Head of caudate nucleus (tissue), 42 donors: ENCODE measurements at regions not wholly inside any gene's neighbourhood (a gene's known extent, or its start where the extent isn't known, plus 50 kb on each side); places are given as distances from the start of the nearest gene placed in this dataset.

Experiments used
- DNase-seq, 42 donors: peaks; one replicate each; pipeline versions ENCODE4 v3.0.0 to v3.0.0-alpha.2; 2020 to 2021; ENCODE audit warnings: mixed read lengths in 7 of 42
- intact Hi-C: fragments of 100-400 bp; cut with DNase I; formaldehyde crosslinking; loops from one replicate; pipeline ENCODE4 v1.15.0; 2022

DNA sequence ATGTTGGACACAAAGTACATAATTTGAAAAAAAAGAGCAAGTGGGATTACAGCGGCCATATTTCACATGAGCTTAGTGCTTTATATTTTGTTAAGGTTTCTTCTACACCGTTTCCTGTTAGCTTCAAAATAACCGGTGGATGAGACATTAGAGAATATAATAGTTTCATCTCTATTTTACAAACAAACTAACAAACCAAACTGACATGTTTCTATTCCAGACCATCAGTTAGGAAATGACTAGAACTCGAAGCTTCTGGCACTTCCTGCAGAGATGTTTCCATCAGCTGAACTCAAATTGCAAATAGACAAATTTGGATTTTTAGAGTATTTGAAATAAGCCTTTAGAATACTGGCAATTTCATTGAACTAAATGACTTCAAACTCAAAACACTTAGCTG, 86.5 kb downstream of the MTRR start:
- intact Hi-C loops: no loop called here
- no peak for DNase-seq

DNA sequence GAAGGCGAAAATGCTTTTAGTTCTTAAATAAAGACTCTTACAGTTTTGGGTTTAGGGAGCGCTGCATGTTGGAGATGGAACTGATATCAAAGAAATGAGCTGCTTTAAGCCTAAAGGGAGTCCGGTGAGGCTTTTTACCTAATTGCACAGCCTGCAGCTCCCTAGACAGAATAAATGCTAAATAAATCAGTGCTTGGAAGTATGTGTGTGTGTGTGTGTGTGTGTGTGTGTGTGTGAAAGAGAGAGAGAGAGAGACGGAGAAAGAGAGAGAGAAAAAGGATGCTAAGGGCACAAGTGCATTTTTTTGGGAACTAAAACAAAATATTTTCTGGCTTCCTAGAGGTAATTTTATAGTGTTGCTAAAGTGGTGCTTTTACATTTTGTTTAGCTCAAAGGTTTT, 88.4 kb downstream of the MTRR start:
- intact Hi-C loops: no loop called here
- no peak for DNase-seq

DNA sequence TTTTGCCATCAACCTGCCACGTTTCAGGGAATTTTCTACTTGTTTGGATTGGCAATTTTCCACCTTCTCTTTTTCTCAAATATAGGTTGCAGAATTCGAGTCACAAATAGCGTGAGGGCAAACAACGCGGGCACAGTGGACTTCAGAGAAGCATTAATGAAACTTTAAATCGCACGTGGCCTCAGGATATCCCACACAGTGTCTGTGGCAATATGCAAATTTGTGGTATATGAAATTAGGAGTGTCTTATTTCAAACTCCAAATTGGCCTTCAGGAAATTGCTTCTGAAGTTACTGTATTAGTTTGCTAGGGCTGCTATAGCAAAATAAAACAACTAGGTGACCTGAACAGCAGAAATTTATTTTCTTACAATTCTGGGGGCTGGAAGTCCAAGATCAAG, 91.2 kb downstream of the MTRR start:
- intact Hi-C loops: no loop called here
- DNase-seq: no peak

DNA sequence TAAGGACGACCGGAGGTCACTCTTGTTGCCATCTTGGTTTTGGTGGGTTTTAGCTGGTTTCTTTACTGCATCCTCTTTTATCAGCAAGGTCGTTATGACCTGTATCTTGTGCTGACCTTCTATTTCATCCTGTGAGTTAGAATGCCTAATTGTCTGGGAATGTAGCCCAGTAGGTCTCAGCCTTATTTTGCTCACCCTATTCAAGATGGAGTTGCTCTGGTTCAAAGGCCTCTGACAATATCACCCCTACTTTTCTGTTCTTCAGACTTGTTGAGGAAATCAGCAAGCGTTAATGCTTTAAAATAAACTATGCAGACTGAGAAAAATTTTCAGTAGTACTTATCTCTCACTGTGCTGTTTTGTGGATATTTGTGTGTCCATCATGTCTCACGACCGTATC, 92.6 kb downstream of the MTRR start:
- intact Hi-C loops: no loop called here
- DNase-seq: no peak

DNA sequence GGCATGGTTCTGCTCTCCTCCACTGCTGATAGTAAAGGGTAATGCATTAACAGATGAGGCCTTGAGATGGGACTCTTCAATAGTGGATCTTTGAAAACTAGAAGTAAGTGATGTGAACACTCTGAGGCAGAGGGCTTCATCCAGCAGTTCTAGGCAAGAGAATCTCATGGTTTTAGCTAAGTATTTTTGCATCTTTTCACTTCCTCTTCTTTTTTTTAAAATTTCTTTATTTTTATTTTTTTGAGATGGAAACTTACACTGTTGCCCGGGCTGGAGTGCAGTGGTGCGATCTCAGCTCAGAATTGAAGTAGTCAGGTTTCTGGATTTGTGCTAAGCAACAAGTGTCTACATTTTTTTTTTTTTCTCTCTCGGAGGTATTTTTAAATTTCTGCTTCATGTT, 101.9 kb downstream of the MTRR start:
- intact Hi-C loops: no loop called here
- no peak for DNase-seq

DNA sequence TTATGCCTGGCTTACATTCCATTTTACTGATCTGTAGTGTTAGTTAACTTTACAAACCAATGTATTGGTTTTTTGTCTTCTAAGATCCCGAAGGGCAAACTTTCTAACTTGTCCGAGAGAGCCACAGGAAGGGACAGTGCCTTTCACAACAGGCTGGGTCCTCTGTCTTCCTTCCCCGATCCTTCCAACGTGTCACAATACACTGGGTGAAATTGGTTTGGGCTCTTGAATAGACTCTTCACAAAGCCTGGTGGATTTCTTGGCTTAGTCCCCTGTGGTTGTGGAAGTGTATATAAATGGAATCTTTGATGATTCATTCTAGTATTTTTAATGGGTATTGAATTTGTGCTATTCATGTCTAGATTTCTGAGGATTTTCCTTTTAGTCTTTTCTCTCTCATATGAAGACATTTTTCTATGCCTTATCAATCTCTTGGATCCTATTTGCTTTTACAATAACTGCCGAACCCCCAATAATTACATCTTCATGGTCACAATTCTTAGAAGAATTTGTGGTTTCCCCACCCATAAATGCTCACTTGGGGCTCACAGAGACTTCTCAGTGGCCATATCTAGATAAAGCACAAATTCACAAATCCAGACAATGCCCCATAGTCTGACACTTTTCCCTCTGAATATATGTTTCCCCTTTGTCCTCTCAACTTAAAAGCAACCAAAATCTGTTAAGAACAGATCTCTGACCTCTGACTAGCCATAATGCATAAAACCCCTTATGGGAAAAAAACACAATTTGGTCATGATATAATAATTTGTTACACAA, 107.7 kb downstream of the MTRR start:
- intact Hi-C loops: no loop called here
- DNase-seq: no peak

DNA sequence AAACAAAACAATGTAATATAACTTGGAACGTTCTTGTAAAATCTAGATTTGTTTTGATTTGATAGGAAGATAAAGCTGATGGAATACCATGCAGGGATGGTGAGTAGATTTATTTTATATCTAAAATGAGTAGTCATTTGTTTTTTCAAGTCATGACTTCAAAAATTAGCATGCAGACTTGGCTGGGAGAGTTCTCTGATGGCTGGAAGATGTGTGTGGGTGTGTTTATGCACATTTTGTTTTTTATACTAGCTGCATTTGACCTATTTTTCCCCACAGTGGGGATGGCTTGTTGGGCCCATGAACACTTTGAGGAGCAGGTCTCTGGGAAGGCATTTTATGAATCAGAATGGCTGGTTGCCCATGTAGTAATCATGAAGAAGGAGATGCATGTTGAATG, 109.2 kb downstream of the MTRR start:
- intact Hi-C loops: no loop called here
- DNase-seq: no peak

DNA sequence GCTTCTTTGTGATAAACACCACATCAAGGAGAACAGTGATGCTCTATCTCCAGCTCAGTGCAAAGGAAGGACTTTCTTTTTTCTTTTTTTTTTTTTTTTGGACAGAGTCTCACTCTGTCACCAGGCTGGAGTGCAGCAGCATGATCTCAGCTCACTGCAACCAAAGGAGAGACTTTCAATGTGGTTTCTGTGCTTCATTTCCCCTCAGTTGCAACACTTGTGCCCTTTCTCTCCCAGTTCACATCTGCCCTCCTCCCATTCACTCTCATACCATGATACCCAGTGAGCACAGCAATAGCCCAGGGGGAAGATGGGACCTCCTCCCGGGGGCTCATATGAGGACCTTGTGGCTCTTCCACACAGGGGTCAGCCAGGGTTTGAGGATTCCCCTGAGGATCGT, 110.0 kb downstream of the MTRR start:
- DNase-seq: no peak
- intact Hi-C loops: no loop called here

DNA sequence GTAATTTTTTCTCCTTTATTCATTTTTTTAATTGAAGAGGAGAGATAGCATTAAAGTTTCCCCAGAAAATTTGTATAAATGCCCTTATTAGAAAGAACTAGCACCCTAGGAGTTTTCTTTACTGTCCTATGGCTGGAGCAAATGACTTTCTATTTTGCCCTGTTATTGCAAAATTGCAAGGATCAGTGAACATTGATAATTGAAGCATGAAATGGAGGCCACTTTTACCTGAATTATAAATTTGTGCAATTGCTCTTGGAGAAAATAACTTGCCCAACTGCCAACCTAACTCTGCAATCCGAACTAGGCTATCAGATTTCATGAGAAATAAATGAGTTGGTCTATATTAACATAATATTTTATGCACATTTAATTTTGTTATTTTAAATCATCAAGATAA, 111.9 kb downstream of the MTRR start:
- intact Hi-C loops: no loop called here
- no peak for DNase-seq

DNA sequence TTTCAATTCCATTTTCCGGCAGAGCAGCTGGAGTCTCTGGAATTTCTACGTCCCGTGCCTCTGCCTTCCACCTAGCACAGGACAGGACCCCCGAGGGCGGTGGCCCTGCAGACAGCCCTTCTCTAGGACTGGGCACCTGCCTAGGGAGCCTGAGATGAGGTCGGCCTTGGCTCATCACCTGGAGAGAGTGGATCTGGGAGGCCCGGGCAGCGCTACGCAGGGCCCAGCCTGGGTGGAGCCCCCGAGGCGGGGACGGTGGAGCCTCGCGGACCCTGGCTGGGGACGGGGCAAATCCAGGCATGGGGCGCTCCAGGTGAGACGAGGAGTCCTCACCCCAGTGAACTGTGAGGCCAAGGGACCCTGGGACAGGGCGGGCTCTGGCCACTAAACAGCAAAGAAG, 114.5 kb downstream of the MTRR start:
- intact Hi-C loops: no loop called here
- no peak for DNase-seq

DNA sequence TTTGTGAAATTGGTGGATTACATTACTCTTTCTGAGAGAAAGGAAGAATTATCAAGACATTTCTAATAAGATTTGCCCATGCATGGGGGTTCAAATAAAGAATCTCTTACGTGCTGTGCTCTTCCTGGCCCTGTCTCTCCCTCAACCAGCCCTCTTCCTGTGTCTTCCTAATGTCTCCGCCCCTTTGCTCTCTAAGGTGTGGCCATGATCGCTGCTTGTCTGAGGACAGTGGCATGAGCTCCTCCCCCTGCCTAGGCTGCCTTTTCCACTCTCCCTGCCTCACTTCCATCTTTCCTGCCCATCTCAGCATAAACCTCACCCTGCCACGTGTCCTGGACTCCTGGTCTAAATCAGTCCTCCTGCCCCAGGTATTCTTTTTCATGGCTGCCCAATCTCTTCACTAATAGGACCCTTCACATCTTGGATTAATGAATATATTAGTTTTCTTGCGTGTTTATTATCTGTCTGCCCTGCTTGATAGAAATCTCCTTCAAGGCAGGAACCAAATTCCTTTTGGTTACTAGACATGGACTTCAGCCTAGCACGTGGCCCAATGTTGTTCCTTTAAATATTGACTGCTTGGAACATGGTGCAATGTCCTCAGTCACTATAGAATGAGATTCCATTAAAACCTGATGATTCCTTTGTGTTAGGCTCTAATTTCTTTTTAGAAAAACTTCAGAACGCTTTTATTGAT, 122.3 kb downstream of the MTRR start:
- intact Hi-C loops: no loop called here

DNA sequence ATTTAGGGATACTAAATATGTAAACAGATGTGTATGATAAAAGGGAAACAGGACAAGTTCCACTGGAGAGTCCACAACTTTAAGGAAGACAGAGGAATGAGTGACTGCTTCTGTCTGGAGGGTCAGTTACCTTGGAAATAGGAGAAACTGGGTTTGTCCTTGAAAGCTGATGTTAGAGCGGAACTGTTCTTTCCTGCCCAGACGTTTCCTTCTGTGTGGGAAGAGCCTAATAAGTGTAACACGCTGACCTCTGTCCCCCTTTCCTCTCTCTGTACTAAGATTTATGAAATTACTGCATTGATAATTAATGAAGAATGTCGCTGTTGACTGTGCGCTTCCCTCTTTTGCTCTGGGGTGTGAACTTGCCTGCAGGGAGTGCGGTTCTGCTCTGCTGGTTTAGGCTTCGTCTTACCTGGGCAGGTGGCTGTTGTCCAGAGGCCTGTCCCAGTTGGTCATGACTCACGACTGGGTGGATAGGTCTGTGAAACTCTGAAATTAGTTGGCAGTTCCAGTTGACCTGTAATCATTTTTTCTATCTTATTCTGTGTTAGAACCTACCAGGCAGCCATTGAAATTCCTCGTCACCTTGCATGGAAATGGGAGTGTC, 126.8 kb downstream of the MTRR start:
- intact Hi-C loops: no loop called here
- no peak for DNase-seq

More for the DNA sequence above, 122.3 kb downstream of the MTRR start:
- no peak for DNase-seq

DNA sequence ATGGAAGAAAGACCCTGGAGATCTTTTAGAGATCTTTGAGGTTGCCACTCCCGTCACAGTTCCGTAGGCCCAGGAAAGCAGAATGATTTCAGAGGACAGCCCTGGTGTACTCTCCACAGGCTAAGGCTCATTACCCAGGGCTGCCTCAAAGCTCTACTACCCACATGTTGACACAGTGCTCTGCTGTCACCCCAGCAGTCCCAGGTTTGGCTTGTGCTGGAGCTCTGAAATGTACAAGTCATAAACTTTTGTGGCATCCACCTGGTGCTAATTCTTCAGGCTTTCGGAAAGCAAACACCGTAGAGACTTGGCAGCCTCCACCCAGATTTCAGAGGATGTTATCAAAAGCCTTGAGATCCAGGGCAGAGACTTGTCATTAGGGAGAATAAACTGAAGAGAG, 136.5 kb downstream of the MTRR start:
- DNase-seq: no peak
- intact Hi-C loops: no loop called here

DNA sequence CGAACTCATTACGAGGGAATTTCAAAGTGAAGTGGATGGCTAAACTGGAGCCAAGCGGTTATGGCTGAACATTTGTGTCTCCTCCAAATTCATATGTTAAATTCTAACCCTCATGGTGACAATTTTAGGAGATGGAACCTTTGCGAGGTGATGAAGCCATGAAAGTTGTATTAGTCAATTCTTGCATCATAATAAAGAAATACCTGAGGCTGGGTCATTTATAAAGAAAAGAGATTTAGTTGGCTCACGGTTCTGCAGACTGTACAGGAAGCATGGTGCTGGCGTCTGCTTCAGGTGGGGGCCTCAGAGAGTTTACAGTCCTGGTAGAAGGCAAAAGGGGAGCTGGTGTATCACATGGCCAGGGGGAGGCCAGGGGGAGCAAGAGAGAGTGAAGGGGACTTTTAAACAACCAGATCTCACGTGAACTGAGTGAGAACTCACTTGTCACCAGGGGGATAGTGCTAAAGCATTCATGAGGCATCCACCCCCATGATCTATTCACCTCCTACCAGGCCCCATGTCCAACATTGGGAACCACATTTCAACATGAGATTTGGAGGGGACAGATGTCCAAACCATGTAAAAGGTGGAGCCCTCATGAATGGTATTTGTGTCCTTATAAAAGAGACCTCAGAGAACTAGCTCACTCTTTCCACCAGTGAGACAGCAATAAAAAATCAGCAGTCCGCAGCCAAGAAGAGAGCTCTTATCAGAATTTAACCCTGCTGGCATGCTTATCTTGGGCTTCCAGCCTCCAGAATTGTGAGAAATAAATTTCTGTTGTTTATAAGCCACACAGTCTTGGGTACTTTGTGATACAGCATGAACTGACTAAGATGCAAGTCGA, 143.4 kb downstream of the MTRR start:
- intact Hi-C loops: no loop called here
- no peak for DNase-seq

DNA sequence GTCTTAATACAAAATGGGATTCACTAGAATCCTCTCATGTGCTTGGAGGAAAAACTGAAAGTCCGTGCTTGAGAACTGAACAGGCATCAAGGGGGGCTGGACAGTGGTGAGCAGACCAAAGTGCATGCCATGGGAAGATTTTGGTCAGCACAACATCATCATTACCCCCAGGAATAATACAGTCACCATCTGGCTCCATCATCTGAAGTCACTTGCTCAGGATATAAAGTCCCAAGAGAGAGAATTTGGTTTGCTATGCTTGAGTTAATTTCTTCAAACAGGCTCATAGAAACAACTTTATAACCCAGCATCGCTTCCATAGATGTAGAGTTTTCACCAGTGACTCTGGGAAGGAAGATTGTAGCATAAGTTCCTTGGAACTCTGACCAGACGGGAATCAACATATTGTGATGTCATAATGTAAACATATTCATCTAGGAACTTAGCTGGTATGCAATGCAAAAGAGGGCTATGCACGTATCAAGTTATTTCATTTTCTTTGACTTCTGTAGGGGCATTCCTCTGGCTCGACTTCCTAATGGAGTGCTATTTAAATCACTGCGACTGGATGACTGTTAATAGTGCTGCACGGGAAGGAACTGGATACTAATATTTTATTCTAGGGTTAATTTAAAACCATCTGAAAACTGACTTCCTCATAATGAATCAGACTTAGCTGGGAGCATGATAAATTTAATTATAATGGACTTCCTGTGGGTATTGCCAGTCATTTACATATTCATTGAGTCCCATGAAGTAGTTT, 145.2 kb downstream of the MTRR start:
- no peak for DNase-seq
- intact Hi-C loops: no loop called here

DNA sequence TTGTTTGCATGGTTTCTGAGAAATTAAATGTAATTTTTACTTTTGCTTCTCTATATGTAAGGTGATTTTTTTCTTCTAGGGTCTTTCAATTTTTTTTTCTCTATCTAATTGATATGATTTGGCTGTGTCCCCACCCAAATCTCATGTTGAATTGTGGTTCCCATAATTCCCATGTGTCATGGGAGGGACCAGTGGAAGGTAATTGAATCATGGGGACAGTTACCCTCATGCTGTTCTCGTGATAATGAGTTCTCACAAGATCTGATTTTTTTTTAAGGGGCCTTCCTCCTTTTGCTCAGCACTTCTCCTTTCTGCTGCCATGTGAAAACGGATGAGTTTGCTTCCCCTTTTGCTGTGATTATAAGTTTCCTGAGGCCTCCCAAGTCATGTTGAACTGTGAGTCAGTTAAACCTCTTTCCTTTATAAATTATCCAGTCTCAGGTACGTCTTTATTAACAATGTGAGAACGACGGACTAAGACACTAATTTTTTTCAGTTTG, 150.8 kb downstream of the MTRR start:
- intact Hi-C loops: no loop called here
- DNase-seq: no peak

DNA sequence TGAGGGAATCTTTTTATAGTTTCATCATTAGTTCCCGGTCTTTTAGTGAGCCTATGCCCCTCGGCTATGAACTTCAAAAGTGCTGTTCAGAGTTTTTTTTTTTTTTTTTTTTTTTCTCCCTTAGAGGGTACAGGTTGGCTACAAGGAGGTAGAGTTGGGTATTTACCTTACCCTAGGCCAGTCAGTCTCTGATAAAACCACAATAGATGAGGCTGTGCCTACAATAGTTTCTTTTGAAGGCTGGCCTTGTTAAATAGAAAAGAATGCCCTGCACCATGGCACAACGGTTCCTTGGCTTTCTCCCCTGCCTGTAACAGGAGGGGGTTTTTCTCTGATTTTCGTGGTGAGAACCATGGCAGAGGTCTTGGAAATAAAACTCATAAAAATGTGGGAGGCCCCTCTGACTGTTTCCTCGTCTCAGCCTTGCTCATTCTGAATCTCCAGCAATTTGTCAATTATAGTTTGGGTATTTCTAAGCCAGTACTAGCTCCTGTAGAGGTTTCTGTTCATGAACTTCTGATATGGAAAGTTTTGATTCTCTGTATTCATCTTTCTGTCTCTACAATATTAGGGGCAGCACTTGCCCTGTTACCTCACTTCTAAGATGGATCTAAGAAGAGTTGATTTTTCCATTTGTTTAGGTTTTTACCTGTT, 152.0 kb downstream of the MTRR start:
- intact Hi-C loops: no loop called here
- DNase-seq: no peak

DNA sequence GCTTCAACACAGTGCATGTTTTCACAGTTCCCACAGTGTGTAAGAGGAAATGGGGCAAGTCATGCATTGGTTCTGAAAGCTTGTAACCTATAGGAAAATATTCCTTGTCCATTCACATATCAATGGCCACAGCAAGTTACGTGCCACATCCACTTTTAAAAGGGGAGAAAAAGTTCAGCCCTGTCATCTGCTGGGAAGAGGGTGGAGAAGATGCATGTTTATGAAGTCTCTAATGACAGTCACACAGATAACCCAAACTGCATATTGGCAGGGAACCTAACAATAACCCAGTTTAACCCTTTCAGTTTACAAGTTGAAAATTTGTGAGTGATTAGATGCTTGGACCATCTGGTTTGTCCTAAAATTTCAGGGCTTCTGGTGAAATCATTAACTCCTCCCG, 159.3 kb downstream of the MTRR start:
- intact Hi-C loops: no loop called here

More for the DNA sequence above, 159.3 kb downstream of the MTRR start:
- DNase-seq: no peak
